ENCODE measurements at regions not wholly inside any gene's neighbourhood (a gene's known extent, or its start where the extent isn't known, plus 50 kb on each side); places are given as distances from the start of the nearest gene placed in this dataset.
"Not testable (repeated sequence)": the region's sequence is repeated elsewhere in the genome, so short reads cannot be mapped to it uniquely, and the experiment has no call there.

GRCh38 chr18:70405052-70405451 lies 116.2 kb downstream of the SOCS6 start:
- DNase-seq (no peak), ATAC-seq (no peak)
- Histone ChIP-seq H3K27me3 (no peaks in the 10 kb centered on the region), H3K36me3 (no peaks in the 10 kb centered on the region), H3K27ac (no peak overlapping the region), H3K4me1 (no peaks in the 10 kb centered on the region), H3K4me3 (no peak overlapping the region), H3K9me3 (no peaks in the 10 kb centered on the region)
- intact Hi-C loops (cut with DNase I): no loop called here
- TF ChIP-seq, protein P1, sequence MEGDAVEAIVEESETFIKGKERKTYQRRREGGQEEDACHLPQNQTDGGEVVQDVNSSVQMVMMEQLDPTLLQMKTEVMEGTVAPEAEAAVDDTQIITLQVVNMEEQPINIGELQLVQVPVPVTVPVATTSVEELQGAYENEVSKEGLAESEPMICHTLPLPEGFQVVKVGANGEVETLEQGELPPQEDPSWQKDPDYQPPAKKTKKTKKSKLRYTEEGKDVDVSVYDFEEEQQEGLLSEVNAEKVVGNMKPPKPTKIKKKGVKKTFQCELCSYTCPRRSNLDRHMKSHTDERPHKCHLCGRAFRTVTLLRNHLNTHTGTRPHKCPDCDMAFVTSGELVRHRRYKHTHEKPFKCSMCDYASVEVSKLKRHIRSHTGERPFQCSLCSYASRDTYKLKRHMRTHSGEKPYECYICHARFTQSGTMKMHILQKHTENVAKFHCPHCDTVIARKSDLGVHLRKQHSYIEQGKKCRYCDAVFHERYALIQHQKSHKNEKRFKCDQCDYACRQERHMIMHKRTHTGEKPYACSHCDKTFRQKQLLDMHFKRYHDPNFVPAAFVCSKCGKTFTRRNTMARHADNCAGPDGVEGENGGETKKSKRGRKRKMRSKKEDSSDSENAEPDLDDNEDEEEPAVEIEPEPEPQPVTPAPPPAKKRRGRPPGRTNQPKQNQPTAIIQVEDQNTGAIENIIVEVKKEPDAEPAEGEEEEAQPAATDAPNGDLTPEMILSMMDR (IDR thresholded peaks at IDR 0.05): no peak

DNA sequence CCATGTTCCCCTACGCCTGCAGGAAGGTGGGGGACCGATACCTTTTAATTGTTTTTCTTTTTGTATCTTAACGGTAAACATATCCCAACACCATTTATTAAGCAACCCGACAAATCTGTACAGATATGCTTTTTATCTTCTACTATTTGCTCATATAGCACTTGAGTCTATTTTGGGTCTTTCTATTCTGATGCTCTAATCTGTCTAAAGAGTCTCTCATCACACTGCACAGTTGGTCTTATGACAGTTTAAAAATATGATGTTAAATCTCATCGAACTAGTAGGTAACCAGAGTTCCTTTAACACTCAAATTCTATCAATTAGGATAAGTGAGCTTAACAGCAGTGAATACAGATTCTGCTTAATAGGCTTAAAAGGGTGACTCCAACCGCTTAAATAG lies 111.6 kb downstream of the SOCS6 start:
- Histone ChIP-seq H3K27me3 (no peaks in the 10 kb centered on the region), H3K4me1 (no peaks in the 10 kb centered on the region), H3K36me3 (no peaks in the 10 kb centered on the region), H3K4me3 (no peak overlapping the region), H3K9me3 (no peaks in the 10 kb centered on the region), H3K27ac (no peak overlapping the region)
- TF ChIP-seq, protein P1 (IDR thresholded peaks at IDR 0.05): no peak
- DNase-seq: no peak
- ATAC-seq: no peak
- intact Hi-C loops (cut with DNase I): no loop called here

- intact Hi-C loops (cut with DNase I): no loop called here
- Histone ChIP-seq H3K9me3 (no peaks in the 10 kb centered on the region), H3K27ac (no peak overlapping the region), H3K27me3 (no peaks in the 10 kb centered on the region), H3K4me3 (no peak overlapping the region), H3K36me3 (no peaks in the 10 kb centered on the region), H3K4me1 (no peaks in the 10 kb centered on the region)
- no peak for ATAC-seq
- TF ChIP-seq, protein P1 (IDR thresholded peaks at IDR 0.05): no peak
- DNase-seq: no peak
These were observed 109.2 kb downstream of the SOCS6 start for GRCh38 chr18:70398076-70398475.

- no peak overlapping the region for H3K27ac ChIP-seq
- ATAC-seq: no peak
- H3K9me3 ChIP-seq: no peaks in the 10 kb centered on the region
- TF ChIP-seq, protein P1 (IDR thresholded peaks at IDR 0.05): no peak
- intact Hi-C loops (cut with DNase I): no loop called here
- no peaks in the 10 kb centered on the region for H3K4me1 ChIP-seq
- no peaks in the 10 kb centered on the region for H3K27me3 ChIP-seq
- H3K4me3 ChIP-seq: no peak overlapping the region
- DNase-seq: no peak
- H3K36me3 ChIP-seq: no peaks in the 10 kb centered on the region
These were observed 108.5 kb downstream of the SOCS6 start for GRCh38 chr18:70397259-70397925.

DNA sequence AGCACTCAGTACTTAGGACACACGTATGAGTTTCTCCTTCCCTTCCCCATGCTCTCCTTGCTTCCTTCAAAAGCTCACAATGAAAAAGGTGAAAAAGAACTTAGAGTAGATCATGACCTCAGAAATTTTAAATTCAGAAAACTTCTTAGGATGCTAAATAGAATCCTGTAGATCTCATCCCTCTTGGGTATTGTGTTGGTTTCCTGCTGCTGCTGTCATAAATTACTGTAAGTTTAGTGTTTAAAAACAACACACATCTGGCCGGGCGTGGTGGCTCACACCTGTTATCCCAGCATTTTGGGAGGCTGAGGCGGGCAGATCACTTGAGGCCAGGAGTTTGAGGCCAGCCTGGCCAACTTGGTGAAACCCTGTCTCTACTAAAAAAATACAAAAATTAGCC lies 106.9 kb downstream of the SOCS6 start:
- DNase-seq, ATAC-seq: not testable (repeated sequence)

GRCh38 chr18:70394672-70395071 lies 105.8 kb downstream of the SOCS6 start:
- intact Hi-C loops (cut with DNase I): no loop called here
- Histone ChIP-seq H3K4me3 (no peak overlapping the region), H3K4me1 (no peaks in the 10 kb centered on the region)

More for the DNA sequence above, 106.9 kb downstream of the SOCS6 start:
- H3K27me3 ChIP-seq; H3K27ac ChIP-seq; H3K4me3 ChIP-seq; H3K36me3 ChIP-seq; H3K4me1 ChIP-seq; intact Hi-C loops (cut with DNase I); H3K9me3 ChIP-seq: not testable (repeated sequence)

More at GRCh38 chr18:70394672-70395071, 105.8 kb downstream of the SOCS6 start:
- Histone ChIP-seq H3K36me3 (no peaks in the 10 kb centered on the region), H3K9me3 (no peaks in the 10 kb centered on the region), H3K27ac (no peak overlapping the region), H3K27me3 (no peaks in the 10 kb centered on the region)
- no peak for ATAC-seq
- DNase-seq: no peak
- TF ChIP-seq, protein P1 (IDR thresholded peaks at IDR 0.05): no peak

All from left lung (tissue), 4 donors.